Amniotic stem cell (primary cell): ENCODE measurements at regions not wholly inside any gene's neighbourhood (a gene's known extent, or its start where the extent isn't known, plus 50 kb on each side); places are given as distances from the start of the nearest gene placed in this dataset.

Experiments used
- DNase-seq: peaks from one replicate; lab custom pipeline; 2025; lab: John Stamatoyannopoulos, UW

GRCh38 chr6:28707387-28708282, 182.0 kb downstream of the GPX5 start:
- no peak for DNase-seq

GRCh38 chr6:28709478-28710349, 184.0 kb downstream of the GPX5 start:
- no peak for DNase-seq

- DNase-seq: no peak
Measured at GRCh38 chr6:28710466-28711191, 184.9 kb downstream of the GPX5 start.

GRCh38 chr6:28711325-28711724, 185.6 kb downstream of the GPX5 start:
- DNase-seq: no peak

GRCh38 chr6:28711788-28712341, 186.2 kb downstream of the GPX5 start:
- DNase-seq: no peak

GRCh38 chr6:28712982-28713381, 187.3 kb downstream of the GPX5 start:
- DNase-seq: no peak

GRCh38 chr6:28719275-28719940, 193.7 kb downstream of the GPX5 start:
- DNase-seq: no peak

GRCh38 chr6:28720357-28721231, 194.9 kb downstream of the GPX5 start:
- no peak for DNase-seq

GRCh38 chr6:28721372-28721771, 195.7 kb downstream of the GPX5 start:
- no peak for DNase-seq

- no peak for DNase-seq
Measured at GRCh38 chr6:28724395-28724794, 198.7 kb downstream of the GPX5 start.

GRCh38 chr6:28725274-28725809, 198.4 kb downstream of the TRIM27 start:
- DNase-seq: no peak

- no peak for DNase-seq
Measured at GRCh38 chr6:28725890-28726348, 197.9 kb downstream of the TRIM27 start.

- no peak for DNase-seq
Measured at GRCh38 chr6:28726569-28727309, 197.0 kb downstream of the TRIM27 start.

GRCh38 chr6:28727559-28728211, 196.1 kb downstream of the TRIM27 start:
- no peak for DNase-seq

GRCh38 chr6:28729501-28730402, 194.0 kb downstream of the TRIM27 start:
- no peak for DNase-seq

- DNase-seq: no peak
Measured at GRCh38 chr6:28732052-28732451, 191.7 kb downstream of the TRIM27 start.

- DNase-seq: no peak
Measured at GRCh38 chr6:28734443-28734959, 189.3 kb downstream of the TRIM27 start.
